Karpas-422 (cell line): ENCODE measurements at regions not wholly inside any gene's neighbourhood (a gene's known extent, or its start where the extent isn't known, plus 50 kb on each side); places are given as distances from the start of the nearest gene placed in this dataset.

ENCODE experiments used
- DNase-seq: peaks from one replicate; pipeline ENCODE4 v3.0.0-alpha.2; 2015
- H2AFZ ChIP-seq: fragments of 200-600 bp; sonication (generic); 2 replicates; pipeline ENCODE4 v1.6.1; 2014; ENCODE audit warnings: antibody characterized with exemption, low read length, mixed read lengths
- H3K27ac ChIP-seq: fragments of 200-600 bp; sonication (generic); 2 replicates; pipeline ENCODE4 v1.5.1; 2014; ENCODE audit warnings: mild to moderate bottlenecking, low read length, moderate library complexity
- H3K27me3 ChIP-seq: fragments of 200-600 bp; sonication (generic); 2 replicates; pipeline ENCODE4 v1.6.1; 2014; ENCODE audit warnings: low read length, mixed read lengths
- H3K36me3 ChIP-seq: fragments of 200-600 bp; sonication (generic); 2 replicates; pipeline ENCODE4 v1.6.1; 2014; ENCODE audit warnings: low read length, mixed read lengths; ENCODE audit not compliant: insufficient read depth
- H3K4me1 ChIP-seq: fragments of 200-600 bp; sonication (generic); 2 replicates; pipeline ENCODE4 v1.6.1; 2014; ENCODE audit warnings: mild to moderate bottlenecking, low read length, mixed read lengths
- H3K4me2 ChIP-seq: fragments of 200-600 bp; sonication (generic); 2 replicates; pipeline ENCODE4 v1.6.1; 2014; ENCODE audit warnings: low read length, low read depth, mild to moderate bottlenecking; ENCODE audit not compliant: poor library complexity, severe bottlenecking
- H3K4me3 ChIP-seq: fragments of 200-600 bp; sonication (generic); 2 replicates; pipeline ENCODE4 v1.5.1; 2014; ENCODE audit warnings: mild to moderate bottlenecking, antibody characterized with exemption, low read length, mixed read lengths
- H3K79me2 ChIP-seq: fragments of 200-600 bp; sonication (generic); 2 replicates; pipeline ENCODE4 v1.6.1; 2014; ENCODE audit warnings: mild to moderate bottlenecking, low read length, mixed read lengths
- H3K9ac ChIP-seq: fragments of 200-600 bp; sonication (generic); 2 replicates; pipeline ENCODE4 v1.6.0; 2014; ENCODE audit warnings: low read length
- H3K9me2 ChIP-seq: fragments of 200-600 bp; sonication (generic), shearing (Covaris generic); replicated peaks from 2 replicates; pipeline ENCODE4 v1.6.0; 2014; ENCODE audit warnings: mild to moderate bottlenecking, low read length, moderate library complexity; ENCODE audit not compliant: insufficient read depth
- H3K9me3 ChIP-seq: fragments of 300-700, 200-600 bp; sonication (generic); 2 replicates; pipeline ENCODE4 v1.6.1; 2014; ENCODE audit warnings: low read length, mixed read lengths
- H4K20me1 ChIP-seq: fragments of 200-600 bp; sonication (generic); 2 replicates; pipeline ENCODE4 v1.6.1; 2014; ENCODE audit warnings: mild to moderate bottlenecking, antibody characterized with exemption, low read length, low read depth; ENCODE audit not compliant: insufficient read depth

GRCh38 chr3:118736107-118736506, 298.5 kb downstream of the IGSF11 start:
- peaks cover 63% of the 10 kb centered on the region for H3K4me1 ChIP-seq
- H2AFZ ChIP-seq, result no peak overlapping the region
- no peak overlapping the region for H3K4me3 ChIP-seq
- H3K9me2 ChIP-seq, result no peaks in the 10 kb centered on the region
- no peak overlapping the region for H3K4me2 ChIP-seq
- peaks cover 56% of the 10 kb centered on the region for H3K79me2 ChIP-seq
- no peaks in the 10 kb centered on the region for H4K20me1 ChIP-seq
- peaks cover 66% of the 10 kb centered on the region for H3K36me3 ChIP-seq
- H3K9me3 ChIP-seq, result 0 out of 2 replicates have a peak, but pooled peaks cover 3% of the 10 kb centered on the region
- H3K9ac ChIP-seq, result no peak overlapping the region
- H3K27ac ChIP-seq, result peak overlapping the region; percentile 69
- no peaks in the 10 kb centered on the region for H3K27me3 ChIP-seq
- DNase-seq, result no peak

GRCh38 chr3:118740722-118741290, 293.8 kb downstream of the IGSF11 start:
- Histone ChIP-seq H4K20me1 (no peaks in the 10 kb centered on the region), H3K4me2 (no peak overlapping the region), H3K79me2 (peaks cover 55% of the 10 kb centered on the region), H3K27ac (peak overlapping the region; percentile 55), H3K27me3 (no peaks in the 10 kb centered on the region), H3K4me3 (no peak overlapping the region), H3K36me3 (peaks cover 81% of the 10 kb centered on the region), H3K9me3 (0 out of 2 replicates have a peak, but pooled peaks cover 3% of the 10 kb centered on the region), H3K9me2 (no peaks in the 10 kb centered on the region), H2AFZ (no peak overlapping the region), H3K4me1 (peaks cover 35% of the 10 kb centered on the region), H3K9ac (no peak overlapping the region)
- DNase-seq, result peak; percentile 60

DNA sequence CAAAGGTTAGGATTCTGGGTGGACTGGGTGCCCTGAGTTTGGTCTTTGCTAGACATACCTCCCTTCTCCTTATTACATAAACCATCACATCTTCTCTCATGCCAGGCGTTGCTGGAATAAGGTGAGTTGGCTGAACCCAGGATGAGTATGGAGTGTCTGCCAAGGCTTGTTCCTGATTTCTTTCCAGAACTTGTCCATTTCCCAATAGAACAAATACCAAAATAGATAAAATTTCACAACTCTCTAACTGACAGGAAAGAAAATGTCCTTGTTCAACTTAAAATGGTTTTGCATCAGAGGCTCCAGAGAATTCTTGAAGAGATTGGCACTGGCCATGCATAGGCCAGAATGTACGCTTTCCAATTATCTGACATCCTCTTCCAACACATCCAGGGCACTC, 291.9 kb downstream of the IGSF11 start:
- H3K4me1 ChIP-seq, result peaks cover 15% of the 10 kb centered on the region
- DNase-seq, result no peak

DNA sequence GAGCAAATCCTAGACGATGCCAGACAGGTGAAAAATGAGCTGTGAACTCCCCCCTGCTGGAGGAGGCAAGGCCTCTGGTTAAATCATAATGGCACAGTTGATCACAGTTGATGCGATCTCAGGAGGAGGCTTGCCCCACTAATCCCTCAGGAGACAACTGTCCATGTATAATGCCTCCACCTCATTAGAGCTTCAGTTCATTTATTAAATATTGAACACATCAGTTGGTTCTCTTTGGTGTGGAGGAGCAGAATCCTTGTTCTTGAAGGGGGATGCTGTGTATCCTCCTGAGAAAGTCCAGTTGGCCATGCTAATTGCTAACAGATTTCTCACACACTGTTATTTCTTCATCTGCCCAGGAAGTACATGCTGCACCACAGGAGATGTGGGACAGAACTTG, 290.5 kb downstream of the IGSF11 start:
- no peaks in the 10 kb centered on the region for H4K20me1 ChIP-seq
- H3K36me3 ChIP-seq, result peaks cover 92% of the 10 kb centered on the region
- H3K4me3 ChIP-seq, result no peak overlapping the region
- DNase-seq, result no peak
- no peak overlapping the region for H3K4me2 ChIP-seq
- H3K79me2 ChIP-seq, result peaks cover 64% of the 10 kb centered on the region
- no peak overlapping the region for H2AFZ ChIP-seq
- no peak overlapping the region for H3K9ac ChIP-seq
- no peaks in the 10 kb centered on the region for H3K27me3 ChIP-seq
- H3K27ac ChIP-seq, result no peak overlapping the region
- 0 out of 2 replicates have a peak, but pooled peaks cover 5% of the 10 kb centered on the region for H3K9me3 ChIP-seq
- no peaks in the 10 kb centered on the region for H3K9me2 ChIP-seq
- peaks cover 6% of the 10 kb centered on the region for H3K4me1 ChIP-seq

More for the DNA sequence above, 291.9 kb downstream of the IGSF11 start:
- Histone ChIP-seq H3K36me3 (peaks cover 86% of the 10 kb centered on the region), H4K20me1 (no peaks in the 10 kb centered on the region), H3K27me3 (no peaks in the 10 kb centered on the region), H3K4me2 (no peak overlapping the region), H3K27ac (no peak overlapping the region), H3K9me3 (0 out of 2 replicates have a peak, but pooled peaks cover 5% of the 10 kb centered on the region), H2AFZ (no peak overlapping the region), H3K9me2 (no peaks in the 10 kb centered on the region), H3K4me3 (no peak overlapping the region), H3K9ac (no peak overlapping the region), H3K79me2 (peaks cover 56% of the 10 kb centered on the region)

GRCh38 chr3:118754406-118755252, 280.0 kb downstream of the IGSF11 start:
- Histone ChIP-seq H4K20me1 (no peaks in the 10 kb centered on the region), H3K4me1 (peaks cover 23% of the 10 kb centered on the region), H3K9ac (no peak overlapping the region), H3K27me3 (no peaks in the 10 kb centered on the region), H3K4me2 (no peak overlapping the region), H3K27ac (peak overlapping the region; percentile 32; the same call in 1 of the 2 replicates), H3K9me3 (no peaks in the 10 kb centered on the region), H3K4me3 (no peak overlapping the region), H3K79me2 (peaks cover 74% of the 10 kb centered on the region), H2AFZ (no peak overlapping the region), H3K36me3 (peaks cover 59% of the 10 kb centered on the region), H3K9me2 (no peaks in the 10 kb centered on the region)
- no peak for DNase-seq

DNA sequence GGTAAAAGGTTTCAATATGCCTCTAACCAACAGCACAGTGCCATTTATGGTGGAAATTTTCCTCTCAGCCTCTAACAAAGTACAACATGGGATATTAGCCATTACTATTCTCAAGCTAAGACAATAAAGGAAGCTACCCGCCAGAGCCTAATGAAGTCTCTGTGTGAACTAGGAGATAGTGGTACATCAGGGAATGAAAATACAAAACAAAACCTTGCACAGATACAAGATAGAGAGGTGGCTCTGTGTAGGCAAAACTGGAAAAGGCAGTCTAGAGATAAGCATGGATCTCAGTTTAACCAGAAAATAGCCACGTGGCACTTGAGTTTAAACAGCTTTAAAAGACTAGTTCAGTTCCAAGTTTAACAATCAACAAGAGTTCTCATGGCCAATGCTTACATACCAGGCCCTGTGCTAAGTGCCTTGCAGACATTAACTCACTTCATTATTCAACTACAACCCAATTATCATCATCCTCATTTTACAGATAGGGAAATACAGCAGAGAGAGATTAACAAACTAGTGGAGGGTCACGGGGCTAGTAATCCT, 279.3 kb downstream of the IGSF11 start:
- Histone ChIP-seq H3K9me2 (no peaks in the 10 kb centered on the region), H2AFZ (0 out of 2 replicates have a peak overlapping the region, but pooled peaks have one; percentile 34), H3K36me3 (peaks cover 59% of the 10 kb centered on the region), H3K9ac (no peak overlapping the region), H3K27ac (peak overlapping the region; percentile 32; the same call in 1 of the 2 replicates), H3K4me1 (peaks cover 28% of the 10 kb centered on the region), H4K20me1 (no peaks in the 10 kb centered on the region), H3K27me3 (no peaks in the 10 kb centered on the region), H3K9me3 (no peaks in the 10 kb centered on the region), H3K79me2 (peaks cover 74% of the 10 kb centered on the region), H3K4me3 (no peak overlapping the region), H3K4me2 (no peak overlapping the region)
- DNase-seq, result no peak

- no peak overlapping the region for H3K9ac ChIP-seq
- DNase-seq, result peak; percentile 55
- H3K79me2 ChIP-seq, result peaks cover 73% of the 10 kb centered on the region
- H2AFZ ChIP-seq, result no peak overlapping the region
- H3K9me3 ChIP-seq, result no peaks in the 10 kb centered on the region
- no peaks in the 10 kb centered on the region for H4K20me1 ChIP-seq
- peaks cover 60% of the 10 kb centered on the region for H3K36me3 ChIP-seq
- no peaks in the 10 kb centered on the region for H3K9me2 ChIP-seq
- H3K27me3 ChIP-seq, result no peaks in the 10 kb centered on the region
- H3K27ac ChIP-seq, result peak overlapping the region; percentile 65; the same call in 1 of the 2 replicates
- H3K4me1 ChIP-seq, result peaks cover 77% of the 10 kb centered on the region
- H3K4me3 ChIP-seq, result no peak overlapping the region
- no peak overlapping the region for H3K4me2 ChIP-seq
Observed at GRCh38 chr3:118760585-118761290, 273.9 kb downstream of the IGSF11 start.

- Histone ChIP-seq H3K4me3 (no peak overlapping the region), H3K4me1 (peaks cover 81% of the 10 kb centered on the region), H3K9me2 (no peaks in the 10 kb centered on the region), H3K4me2 (no peak overlapping the region), H4K20me1 (no peaks in the 10 kb centered on the region), H3K36me3 (peaks cover 65% of the 10 kb centered on the region), H3K79me2 (peaks cover 77% of the 10 kb centered on the region), H3K9ac (no peak overlapping the region), H2AFZ (no peak overlapping the region), H3K27ac (peak overlapping the region; percentile 63), H3K27me3 (no peaks in the 10 kb centered on the region), H3K9me3 (no peaks in the 10 kb centered on the region)
- DNase-seq, result no peak
Observed at GRCh38 chr3:118761291-118761606, 273.4 kb downstream of the IGSF11 start.
